ES-I3 (cell line): ENCODE measurements at regions not wholly inside any gene's neighbourhood (a gene's known extent, or its start where the extent isn't known, plus 50 kb on each side); places are given as distances from the start of the nearest gene placed in this dataset.

Source experiments
- H3K36me3 ChIP-seq: 2 replicates; pipeline ENCODE4 v1.6.1; 2013; ENCODE audit warnings: mild to moderate bottlenecking, low read length, control low read depth, moderate library complexity; ENCODE audit not compliant: insufficient read depth
- H3K4me1 ChIP-seq: 2 replicates; pipeline ENCODE4 v1.6.1; 2013; ENCODE audit warnings: mild to moderate bottlenecking, control low read depth, low read length; ENCODE audit not compliant: insufficient read depth
- H3K9ac ChIP-seq: 2 replicates; pipeline ENCODE4 v1.6.1; 2013; ENCODE audit warnings: low read depth, mild to moderate bottlenecking, low read length, moderate library complexity
- H3K9me3 ChIP-seq: 2 replicates; pipeline ENCODE4 v1.6.1; 2013; ENCODE audit warnings: mild to moderate bottlenecking, low read length, moderate library complexity; ENCODE audit not compliant: control insufficient read depth, insufficient read depth

DNA sequence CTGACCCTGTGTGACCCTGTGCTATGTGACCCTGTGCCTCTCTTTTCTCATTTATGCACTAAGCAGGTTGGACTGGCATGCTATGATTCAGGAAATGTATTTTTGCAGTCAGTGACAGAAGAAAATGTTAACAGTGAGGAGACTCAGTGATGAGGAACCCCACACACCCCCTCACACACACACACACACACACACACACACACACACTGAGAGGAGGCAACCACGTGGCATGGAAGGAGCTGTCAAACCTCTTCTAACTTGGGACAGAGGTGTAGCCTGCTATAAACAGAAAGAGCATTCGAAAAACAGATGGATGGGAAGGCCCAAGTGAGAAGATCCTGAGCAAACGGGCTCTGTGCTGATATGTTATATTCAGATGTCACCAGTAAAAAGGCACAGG is 57.9 kb upstream of the GRIA1 start:
- no peaks in the 10 kb centered on the region for H3K9me3 ChIP-seq
- H3K4me1 ChIP-seq: peaks cover 27% of the 10 kb centered on the region
- no peaks in the 10 kb centered on the region for H3K36me3 ChIP-seq
- no peak overlapping the region for H3K9ac ChIP-seq

DNA sequence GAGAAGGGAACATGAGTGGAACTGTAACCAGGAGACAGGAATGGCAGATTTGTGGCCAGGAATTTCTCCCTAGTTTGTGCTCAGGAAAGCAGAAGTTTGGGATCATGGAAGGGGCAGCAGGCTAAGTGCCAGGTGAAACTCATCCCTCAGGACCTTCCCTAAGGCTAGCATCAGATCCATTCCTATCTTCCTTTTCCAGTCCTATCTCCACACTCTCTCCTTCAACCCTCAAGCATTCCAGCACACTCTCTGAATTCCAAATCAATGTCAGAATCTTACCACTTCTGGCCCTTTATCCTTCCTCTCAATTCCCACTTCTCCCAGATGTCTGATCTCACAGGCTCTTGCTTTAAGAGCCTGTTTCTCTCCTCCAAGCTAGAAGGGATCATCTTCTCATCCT is 53.2 kb upstream of the GRIA1 start:
- Histone ChIP-seq H3K36me3 (no peaks in the 10 kb centered on the region), H3K4me1 (peaks cover 10% of the 10 kb centered on the region; the same call in 1 of the 2 replicates), H3K9ac (no peak overlapping the region), H3K9me3 (no peaks in the 10 kb centered on the region)

DNA sequence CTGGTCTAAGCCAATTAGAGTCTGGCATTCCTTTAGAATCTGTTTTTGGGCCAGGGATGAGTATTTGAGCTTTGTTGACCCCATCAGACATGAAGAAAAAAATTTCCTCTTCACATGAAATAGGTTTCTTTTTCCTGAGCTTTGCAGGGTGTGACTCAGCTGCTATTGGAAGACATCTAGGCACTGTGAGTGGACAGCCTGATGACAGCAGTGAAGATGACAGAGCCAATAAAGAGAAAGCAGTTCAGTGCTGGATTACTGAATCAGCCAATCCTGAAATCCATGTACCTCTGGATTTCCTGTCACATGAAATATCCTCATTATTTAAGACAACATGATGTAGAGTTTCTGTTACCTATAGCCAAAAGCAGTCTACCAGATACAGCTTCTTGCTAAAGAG is 51.3 kb upstream of the GRIA1 start:
- no peaks in the 10 kb centered on the region for H3K36me3 ChIP-seq
- no peaks in the 10 kb centered on the region for H3K9me3 ChIP-seq
- H3K9ac ChIP-seq: no peak overlapping the region
- peaks cover 10% of the 10 kb centered on the region; the same call in 1 of the 2 replicates for H3K4me1 ChIP-seq
